Body of pancreas (tissue), 4 donors: ENCODE measurements at regions not wholly inside any gene's neighbourhood (a gene's known extent, or its start where the extent isn't known, plus 50 kb on each side); places are given as distances from the start of the nearest gene placed in this dataset.

Experiments used
- POLR2A ChIP-seq, 3 donors: fragments of 450-650 bp; IDR thresholded peaks; one replicate each; pipeline ENCODE4 v1.6.1; 2016; ENCODE audit warnings: antibody characterized with exemption in 3 of 3, mild to moderate bottlenecking in 2 of 3
- TF ChIP-seq, protein P1 (sequence below), 7 experiments: fragments of 450-650 bp in 4 of 7; fragments of 200-600 bp in 3 of 7; sonication (generic) in 3 of 7; IDR thresholded peaks; one replicate each; pipeline ENCODE4 v1.5.1; 2016 to 2019; ENCODE audit warnings: antibody characterized with exemption in 7 of 7

GRCh38 chr10:62958980-62959379 lies 142.8 kb upstream of the EGR2 start:
- TF ChIP-seq, protein P1, sequence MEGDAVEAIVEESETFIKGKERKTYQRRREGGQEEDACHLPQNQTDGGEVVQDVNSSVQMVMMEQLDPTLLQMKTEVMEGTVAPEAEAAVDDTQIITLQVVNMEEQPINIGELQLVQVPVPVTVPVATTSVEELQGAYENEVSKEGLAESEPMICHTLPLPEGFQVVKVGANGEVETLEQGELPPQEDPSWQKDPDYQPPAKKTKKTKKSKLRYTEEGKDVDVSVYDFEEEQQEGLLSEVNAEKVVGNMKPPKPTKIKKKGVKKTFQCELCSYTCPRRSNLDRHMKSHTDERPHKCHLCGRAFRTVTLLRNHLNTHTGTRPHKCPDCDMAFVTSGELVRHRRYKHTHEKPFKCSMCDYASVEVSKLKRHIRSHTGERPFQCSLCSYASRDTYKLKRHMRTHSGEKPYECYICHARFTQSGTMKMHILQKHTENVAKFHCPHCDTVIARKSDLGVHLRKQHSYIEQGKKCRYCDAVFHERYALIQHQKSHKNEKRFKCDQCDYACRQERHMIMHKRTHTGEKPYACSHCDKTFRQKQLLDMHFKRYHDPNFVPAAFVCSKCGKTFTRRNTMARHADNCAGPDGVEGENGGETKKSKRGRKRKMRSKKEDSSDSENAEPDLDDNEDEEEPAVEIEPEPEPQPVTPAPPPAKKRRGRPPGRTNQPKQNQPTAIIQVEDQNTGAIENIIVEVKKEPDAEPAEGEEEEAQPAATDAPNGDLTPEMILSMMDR (IDR thresholded peaks at IDR 0.05), result no peak
- TF ChIP-seq POLR2A (IDR thresholded peaks at IDR 0.05), result no peak
